HepG2 (cell line): ENCODE measurements at regions not wholly inside any gene's neighbourhood (a gene's known extent, or its start where the extent isn't known, plus 50 kb on each side); places are given as distances from the start of the nearest gene placed in this dataset.

Experiments
- ATF1 ChIP-seq: IDR thresholded peaks from 2 replicates; pipeline ENCODE4 v1.6.1; 2016; ENCODE audit warnings: mild to moderate bottlenecking, control low read depth
- HDAC2 ChIP-seq: sonication (generic); formaldehyde crosslinking; IDR thresholded peaks from 2 replicates; pipeline ENCODE4 v1.4.0; 2020; ENCODE audit warnings: missing genetic modification reagents
- POLR2AphosphoS5 ChIP-seq: IDR thresholded peaks from 2 replicates; pipeline ENCODE4 v1.6.1; 2012; ENCODE audit warnings: low read depth, low read length
- TEAD2 ChIP-seq: sonication (generic); formaldehyde crosslinking; IDR thresholded peaks from 2 replicates; pipeline ENCODE4 v1.9.0; 2021; ENCODE audit warnings: missing genetic modification reagents
- ZNF24 ChIP-seq: fragments of 450-650 bp; IDR thresholded peaks from 2 replicates; pipeline ENCODE4 v1.6.1; 2017; ENCODE audit warnings: antibody characterized with exemption, mild to moderate bottlenecking
- TF ChIP-seq, protein P1 (sequence below): sonication (generic); formaldehyde crosslinking; IDR thresholded peaks from 2 replicates; pipeline ENCODE4 v1.4.0; 2020; ENCODE audit warnings: missing genetic modification reagents
- TF ChIP-seq, protein P2 (sequence below): IDR thresholded peaks from 2 replicates; pipeline ENCODE4 v1.4.0; 2020; ENCODE audit warnings: mild to moderate bottlenecking, missing genetic modification reagents
- TF ChIP-seq, protein P3 (sequence below): sonication (generic); formaldehyde crosslinking; IDR thresholded peaks from 2 replicates; pipeline ENCODE4 v1.4.0; 2020; ENCODE audit warnings: missing genetic modification reagents
- TF ChIP-seq, protein P4 (sequence below): sonication (generic); formaldehyde crosslinking; IDR thresholded peaks from 2 replicates; pipeline ENCODE4 v1.5.0; 2020; ENCODE audit warnings: mild to moderate bottlenecking, missing genetic modification reagents, moderate library complexity

DNA sequence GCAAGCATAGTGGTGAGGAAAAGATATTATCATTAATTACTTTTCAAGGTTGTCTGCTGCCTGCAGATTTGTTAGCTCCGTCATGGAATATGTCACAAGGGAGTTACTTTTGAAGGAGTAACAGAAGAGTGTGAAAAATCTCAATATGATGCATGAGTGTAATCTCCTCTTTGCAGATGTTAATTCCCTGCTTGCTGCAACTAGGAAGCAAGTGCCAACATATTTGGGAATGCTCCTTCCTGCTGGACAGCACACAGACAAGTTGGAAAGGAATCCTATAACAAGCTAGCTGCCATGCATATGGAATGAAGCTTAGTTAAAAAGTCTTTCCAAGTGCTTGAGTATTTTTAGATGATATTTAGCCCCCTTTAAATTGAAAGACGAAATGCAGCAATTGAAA, 2023.6 kb upstream of the CDH6 start:
- TF ChIP-seq HDAC2 (CRISPR knock-in tag) (no peak), TEAD2 (no peak), ZNF24 (no peak), ATF1 (CRISPR knock-in tag) (no peak), POLR2AphosphoS5 (no peak)
- TF ChIP-seq, protein P1, sequence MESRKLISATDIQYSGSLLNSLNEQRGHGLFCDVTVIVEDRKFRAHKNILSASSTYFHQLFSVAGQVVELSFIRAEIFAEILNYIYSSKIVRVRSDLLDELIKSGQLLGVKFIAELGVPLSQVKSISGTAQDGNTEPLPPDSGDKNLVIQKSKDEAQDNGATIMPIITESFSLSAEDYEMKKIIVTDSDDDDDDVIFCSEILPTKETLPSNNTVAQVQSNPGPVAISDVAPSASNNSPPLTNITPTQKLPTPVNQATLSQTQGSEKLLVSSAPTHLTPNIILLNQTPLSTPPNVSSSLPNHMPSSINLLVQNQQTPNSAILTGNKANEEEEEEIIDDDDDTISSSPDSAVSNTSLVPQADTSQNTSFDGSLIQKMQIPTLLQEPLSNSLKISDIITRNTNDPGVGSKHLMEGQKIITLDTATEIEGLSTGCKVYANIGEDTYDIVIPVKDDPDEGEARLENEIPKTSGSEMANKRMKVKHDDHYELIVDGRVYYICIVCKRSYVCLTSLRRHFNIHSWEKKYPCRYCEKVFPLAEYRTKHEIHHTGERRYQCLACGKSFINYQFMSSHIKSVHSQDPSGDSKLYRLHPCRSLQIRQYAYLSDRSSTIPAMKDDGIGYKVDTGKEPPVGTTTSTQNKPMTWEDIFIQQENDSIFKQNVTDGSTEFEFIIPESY (CRISPR knock-in tag), result no peak
- TF ChIP-seq, protein P2, sequence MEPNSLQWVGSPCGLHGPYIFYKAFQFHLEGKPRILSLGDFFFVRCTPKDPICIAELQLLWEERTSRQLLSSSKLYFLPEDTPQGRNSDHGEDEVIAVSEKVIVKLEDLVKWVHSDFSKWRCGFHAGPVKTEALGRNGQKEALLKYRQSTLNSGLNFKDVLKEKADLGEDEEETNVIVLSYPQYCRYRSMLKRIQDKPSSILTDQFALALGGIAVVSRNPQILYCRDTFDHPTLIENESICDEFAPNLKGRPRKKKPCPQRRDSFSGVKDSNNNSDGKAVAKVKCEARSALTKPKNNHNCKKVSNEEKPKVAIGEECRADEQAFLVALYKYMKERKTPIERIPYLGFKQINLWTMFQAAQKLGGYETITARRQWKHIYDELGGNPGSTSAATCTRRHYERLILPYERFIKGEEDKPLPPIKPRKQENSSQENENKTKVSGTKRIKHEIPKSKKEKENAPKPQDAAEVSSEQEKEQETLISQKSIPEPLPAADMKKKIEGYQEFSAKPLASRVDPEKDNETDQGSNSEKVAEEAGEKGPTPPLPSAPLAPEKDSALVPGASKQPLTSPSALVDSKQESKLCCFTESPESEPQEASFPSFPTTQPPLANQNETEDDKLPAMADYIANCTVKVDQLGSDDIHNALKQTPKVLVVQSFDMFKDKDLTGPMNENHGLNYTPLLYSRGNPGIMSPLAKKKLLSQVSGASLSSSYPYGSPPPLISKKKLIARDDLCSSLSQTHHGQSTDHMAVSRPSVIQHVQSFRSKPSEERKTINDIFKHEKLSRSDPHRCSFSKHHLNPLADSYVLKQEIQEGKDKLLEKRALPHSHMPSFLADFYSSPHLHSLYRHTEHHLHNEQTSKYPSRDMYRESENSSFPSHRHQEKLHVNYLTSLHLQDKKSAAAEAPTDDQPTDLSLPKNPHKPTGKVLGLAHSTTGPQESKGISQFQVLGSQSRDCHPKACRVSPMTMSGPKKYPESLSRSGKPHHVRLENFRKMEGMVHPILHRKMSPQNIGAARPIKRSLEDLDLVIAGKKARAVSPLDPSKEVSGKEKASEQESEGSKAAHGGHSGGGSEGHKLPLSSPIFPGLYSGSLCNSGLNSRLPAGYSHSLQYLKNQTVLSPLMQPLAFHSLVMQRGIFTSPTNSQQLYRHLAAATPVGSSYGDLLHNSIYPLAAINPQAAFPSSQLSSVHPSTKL (CRISPR knock-in tag), result no peak
- TF ChIP-seq, protein P3, sequence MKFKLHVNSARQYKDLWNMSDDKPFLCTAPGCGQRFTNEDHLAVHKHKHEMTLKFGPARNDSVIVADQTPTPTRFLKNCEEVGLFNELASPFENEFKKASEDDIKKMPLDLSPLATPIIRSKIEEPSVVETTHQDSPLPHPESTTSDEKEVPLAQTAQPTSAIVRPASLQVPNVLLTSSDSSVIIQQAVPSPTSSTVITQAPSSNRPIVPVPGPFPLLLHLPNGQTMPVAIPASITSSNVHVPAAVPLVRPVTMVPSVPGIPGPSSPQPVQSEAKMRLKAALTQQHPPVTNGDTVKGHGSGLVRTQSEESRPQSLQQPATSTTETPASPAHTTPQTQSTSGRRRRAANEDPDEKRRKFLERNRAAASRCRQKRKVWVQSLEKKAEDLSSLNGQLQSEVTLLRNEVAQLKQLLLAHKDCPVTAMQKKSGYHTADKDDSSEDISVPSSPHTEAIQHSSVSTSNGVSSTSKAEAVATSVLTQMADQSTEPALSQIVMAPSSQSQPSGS, result no peak
- TF ChIP-seq, protein P4, sequence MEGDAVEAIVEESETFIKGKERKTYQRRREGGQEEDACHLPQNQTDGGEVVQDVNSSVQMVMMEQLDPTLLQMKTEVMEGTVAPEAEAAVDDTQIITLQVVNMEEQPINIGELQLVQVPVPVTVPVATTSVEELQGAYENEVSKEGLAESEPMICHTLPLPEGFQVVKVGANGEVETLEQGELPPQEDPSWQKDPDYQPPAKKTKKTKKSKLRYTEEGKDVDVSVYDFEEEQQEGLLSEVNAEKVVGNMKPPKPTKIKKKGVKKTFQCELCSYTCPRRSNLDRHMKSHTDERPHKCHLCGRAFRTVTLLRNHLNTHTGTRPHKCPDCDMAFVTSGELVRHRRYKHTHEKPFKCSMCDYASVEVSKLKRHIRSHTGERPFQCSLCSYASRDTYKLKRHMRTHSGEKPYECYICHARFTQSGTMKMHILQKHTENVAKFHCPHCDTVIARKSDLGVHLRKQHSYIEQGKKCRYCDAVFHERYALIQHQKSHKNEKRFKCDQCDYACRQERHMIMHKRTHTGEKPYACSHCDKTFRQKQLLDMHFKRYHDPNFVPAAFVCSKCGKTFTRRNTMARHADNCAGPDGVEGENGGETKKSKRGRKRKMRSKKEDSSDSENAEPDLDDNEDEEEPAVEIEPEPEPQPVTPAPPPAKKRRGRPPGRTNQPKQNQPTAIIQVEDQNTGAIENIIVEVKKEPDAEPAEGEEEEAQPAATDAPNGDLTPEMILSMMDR (CRISPR knock-in tag), result no peak
